T-cell (primary cell): ENCODE measurements at regions not wholly inside any gene's neighbourhood (a gene's known extent, or its start where the extent isn't known, plus 50 kb on each side); places are given as distances from the start of the nearest gene placed in this dataset.

Experiments used
- ATAC-seq, 4 experiments: fragments of 200-7000 bp in 3 of 4; fragments of 150-1000 bp in 1 of 4; cut with Tn5 transposase; replicated peaks in 1 of 4; 1 replicate in 3 of 4; 2 replicates in 1 of 4; pipeline ENCODE4 v1.10.0; 2021; ENCODE audit warnings: moderate library complexity in 3 of 4, mild to moderate bottlenecking in 2 of 4, moderate number of reproducible peaks in 1 of 4
- CTCF ChIA-PET, 2 donors: fragments of 300-600 bp; sonication (Branson Sonifier 250); formaldehyde crosslinking; loops; one replicate each; lab custom pipeline; 2022; ENCODE audit warnings: antibody characterized with exemption in 2 of 2; lab: Charles Lee
- POLR2A ChIA-PET, 2 donors: fragments of 300-600 bp; sonication (Branson Sonifier 250); formaldehyde crosslinking; loops; one replicate each; lab custom pipeline; 2022; ENCODE audit warnings: antibody characterized with exemption in 2 of 2; lab: Charles Lee
- DNase-seq, 35 experiments: peaks; one replicate each; pipeline versions ENCODE4 v3.0.0 to v3.0.0-alpha.2; 2013 to 2023
- H3K27ac ChIP-seq: one replicate; pipeline ENCODE4 v1.5.1; 2013; ENCODE audit warnings: low read length
- H3K27me3 ChIP-seq, 2 experiments: replicated peaks in 1 of 2; 1 replicate in 1 of 2; 2 replicates in 1 of 2; pipeline versions ENCODE4 v1.6.1 to v1.7.0; 2013; ENCODE audit warnings: low read length in 1 of 2, mixed read lengths in 1 of 2; ENCODE audit not compliant: control insufficient read depth in 2 of 2, insufficient read depth in 2 of 2; ENCODE audit errors: extremely low read depth in 1 of 2
- H3K36me3 ChIP-seq, 2 donors: 1 replicate in 1 of 2; 2 replicates in 1 of 2; pipeline versions ENCODE4 v1.6.1 to v1.7.0; 2013; ENCODE audit warnings: low read length in 1 of 2; ENCODE audit not compliant: control insufficient read depth in 2 of 2, insufficient read depth in 1 of 2; ENCODE audit errors: extremely low read depth in 1 of 2
- H3K4me1 ChIP-seq, 2 experiments: 1 replicate in 1 of 2; 2 replicates in 1 of 2; pipeline versions ENCODE4 v1.6.1 to v1.7.0; 2013; ENCODE audit warnings: low read length in 2 of 2, mixed read lengths in 1 of 2; ENCODE audit not compliant: insufficient read depth in 2 of 2, control insufficient read depth in 1 of 2; ENCODE audit errors: extremely low read depth in 1 of 2
- H3K4me3 ChIP-seq, 2 donors: 1 replicate in 1 of 2; 2 replicates in 1 of 2; pipeline versions ENCODE4 v1.5.1 to v1.7.0; 2013; ENCODE audit warnings: mild to moderate bottlenecking in 2 of 2, low read length in 1 of 2, moderate library complexity in 1 of 2; ENCODE audit not compliant: control insufficient read depth in 1 of 2; ENCODE audit errors: extremely low read depth in 1 of 2
- H3K9me3 ChIP-seq: 2 replicates; pipeline ENCODE4 v1.7.0; 2013
- H3K27ac Mint-ChIP-seq, 2 donors: one replicate each; pipeline ENCODE4 v1.8.0; 2020 to 2021; ENCODE audit warnings: mild to moderate bottlenecking in 2 of 2, mixed read lengths in 2 of 2
- H3K27me3 Mint-ChIP-seq, 2 donors: one replicate each; pipeline ENCODE4 v1.8.0; 2021 to 2022; ENCODE audit warnings: mixed read lengths in 2 of 2
- H3K36me3 Mint-ChIP-seq: one replicate; pipeline ENCODE4 v1.8.0; 2021; ENCODE audit warnings: mixed read lengths
- H3K4me1 Mint-ChIP-seq, 3 donors: one replicate each; pipeline ENCODE4 v1.8.0; 2020 to 2022; ENCODE audit warnings: mixed read lengths in 3 of 3, mild to moderate bottlenecking in 1 of 3
- H3K4me3 Mint-ChIP-seq, 3 donors: one replicate each; pipeline ENCODE4 v1.8.0; 2020 to 2022; ENCODE audit warnings: mild to moderate bottlenecking in 3 of 3, mixed read lengths in 3 of 3, moderate library complexity in 3 of 3
- H3K9me3 Mint-ChIP-seq, 3 donors: one replicate each; pipeline ENCODE4 v1.8.0; 2020 to 2022; ENCODE audit warnings: mixed read lengths in 3 of 3
- WGBS: methylation state at CpG from one replicate; pipeline ENCODE4 v1.1.5; 2013; ENCODE audit warnings: missing lambda C conversion rate; ENCODE audit not compliant: insufficient coverage; 5-methylcytosine and 5-hydroxymethylcytosine counted together

- H3K4me1 Mint-ChIP-seq: no peaks in the 10 kb centered on the region
- H3K27me3 ChIP-seq: no peaks in the 10 kb centered on the region
- no CpG with 5 or more reads among the region's 2 CpGs for WGBS
- H3K36me3 Mint-ChIP-seq: no peaks in the 10 kb centered on the region
- H3K4me3 Mint-ChIP-seq: no peak overlapping the region
- H3K27ac Mint-ChIP-seq: no peak overlapping the region
- ChIA-PET POLR2A (no interaction called here), CTCF (no interaction called here)
- H3K27ac ChIP-seq: no peak overlapping the region
- no peaks in the 10 kb centered on the region for H3K36me3 ChIP-seq
- no peaks in the 10 kb centered on the region for H3K4me1 ChIP-seq
- no peaks in the 10 kb centered on the region for H3K9me3 ChIP-seq
- ATAC-seq: no peak
- no peak for DNase-seq
- H3K4me3 ChIP-seq: no peak overlapping the region
- no peaks in the 10 kb centered on the region for H3K9me3 Mint-ChIP-seq
- H3K27me3 Mint-ChIP-seq: no peaks in the 10 kb centered on the region
Observed at GRCh38 chr3:189464799-189465198, 166.4 kb upstream of the TP63 start.

- ChIA-PET POLR2A (no interaction called here), CTCF (no interaction called here)
- DNase-seq: no peak
- Histone ChIP-seq H3K4me3 (no peak overlapping the region), H3K36me3 (no peaks in the 10 kb centered on the region), H3K27me3 (no peaks in the 10 kb centered on the region), H3K4me1 (no peaks in the 10 kb centered on the region), H3K9me3 (no peaks in the 10 kb centered on the region), H3K27ac (no peak overlapping the region)
- ATAC-seq: no peak
- 100% methylated on average over 1 of the region's 2 CpGs for WGBS
- H3K36me3 Mint-ChIP-seq: no peaks in the 10 kb centered on the region
- no peak overlapping the region for H3K27ac Mint-ChIP-seq
- no peaks in the 10 kb centered on the region for H3K9me3 Mint-ChIP-seq
- H3K4me1 Mint-ChIP-seq: no peaks in the 10 kb centered on the region
- H3K27me3 Mint-ChIP-seq: no peaks in the 10 kb centered on the region
- no peak overlapping the region for H3K4me3 Mint-ChIP-seq
Observed at GRCh38 chr3:189466004-189466403, 165.2 kb upstream of the TP63 start.

DNA sequence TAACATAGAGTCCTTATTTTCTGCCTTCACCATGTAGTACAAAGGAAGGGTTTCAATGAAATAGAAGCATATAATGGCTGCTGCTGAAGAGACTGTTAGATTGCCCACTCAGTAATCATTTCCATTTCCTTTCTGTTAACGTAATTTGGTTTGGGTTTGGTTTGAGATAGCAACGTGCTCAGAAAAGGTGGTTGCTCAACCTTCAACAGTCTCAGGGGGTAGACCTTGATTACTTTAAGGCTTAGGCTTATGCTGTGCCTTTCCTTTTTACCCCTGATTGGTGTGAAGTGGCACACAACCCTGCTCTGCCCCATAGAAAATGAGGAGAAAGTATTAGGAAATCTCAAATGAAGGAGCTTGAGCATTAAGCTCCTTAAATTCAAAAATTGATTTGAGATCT is 163.7 kb upstream of the TP63 start:
- Mint-ChIP-seq H3K4me3 (no peak overlapping the region), H3K27ac (no peak overlapping the region), H3K27me3 (no peaks in the 10 kb centered on the region), H3K36me3 (no peaks in the 10 kb centered on the region), H3K9me3 (no peaks in the 10 kb centered on the region), H3K4me1 (no peaks in the 10 kb centered on the region)
- Histone ChIP-seq H3K4me1 (no peaks in the 10 kb centered on the region), H3K27me3 (no peaks in the 10 kb centered on the region), H3K36me3 (no peaks in the 10 kb centered on the region), H3K9me3 (no peaks in the 10 kb centered on the region), H3K27ac (no peak overlapping the region), H3K4me3 (no peak overlapping the region)
- CTCF ChIA-PET: no interaction called here
- WGBS: no CpG with 5 or more reads among the region's 2 CpGs
- ATAC-seq (no peak), DNase-seq (no peak)
- POLR2A ChIA-PET: no interaction called here

DNA sequence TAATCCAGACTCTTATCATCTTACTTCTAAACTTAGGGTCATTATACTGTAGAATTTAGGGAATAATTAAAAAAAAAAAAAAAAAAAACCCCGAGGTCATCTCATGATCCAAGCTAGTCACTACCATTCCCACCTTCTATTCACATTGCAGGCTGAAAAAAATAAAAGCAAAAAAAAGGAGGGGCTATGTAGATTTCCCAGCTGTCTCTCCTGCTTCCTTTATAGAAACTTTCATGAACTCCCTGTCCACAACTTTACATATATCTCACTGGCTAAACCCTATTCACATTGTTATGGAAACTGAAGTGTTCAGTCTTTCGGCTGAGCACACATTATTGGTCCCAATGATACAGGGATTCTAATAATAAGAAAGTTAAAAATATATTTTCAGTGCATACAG is 156.2 kb upstream of the TP63 start:
- POLR2A ChIA-PET: no interaction called here
- Histone ChIP-seq H3K9me3 (no peaks in the 10 kb centered on the region), H3K27ac (no peak overlapping the region), H3K36me3 (no peaks in the 10 kb centered on the region), H3K27me3 (no peaks in the 10 kb centered on the region), H3K4me3 (no peak overlapping the region), H3K4me1 (no peaks in the 10 kb centered on the region)
- H3K27ac Mint-ChIP-seq: no peak overlapping the region
- H3K27me3 Mint-ChIP-seq: no peaks in the 10 kb centered on the region
- H3K4me1 Mint-ChIP-seq: no peaks in the 10 kb centered on the region
- CTCF ChIA-PET: interaction anchor here in 1 of 2 donors (0.6 kb wide), 1 partner anchor 1771 kb away, joined by 3 read pairs; no protein-coding TSS in a partner anchor
- no peaks in the 10 kb centered on the region for H3K36me3 Mint-ChIP-seq
- no CpG with 5 or more reads among the region's 2 CpGs for WGBS
- H3K4me3 Mint-ChIP-seq: no peak overlapping the region
- H3K9me3 Mint-ChIP-seq: no peaks in the 10 kb centered on the region
- no peak for DNase-seq
- no peak for ATAC-seq

GRCh38 chr3:189477614-189478013 is 153.6 kb upstream of the TP63 start:
- Histone ChIP-seq H3K27ac (no peak overlapping the region), H3K4me1 (no peaks in the 10 kb centered on the region), H3K4me3 (no peak overlapping the region), H3K9me3 (peaks cover 4% of the 10 kb centered on the region), H3K36me3 (no peaks in the 10 kb centered on the region), H3K27me3 (no peaks in the 10 kb centered on the region)
- no peaks in the 10 kb centered on the region for H3K36me3 Mint-ChIP-seq
- H3K27me3 Mint-ChIP-seq: no peaks in the 10 kb centered on the region
- ChIA-PET POLR2A (no interaction called here), CTCF (no interaction called here)
- ATAC-seq (no peak), DNase-seq (no peak)
- no peak overlapping the region for H3K4me3 Mint-ChIP-seq
- H3K9me3 Mint-ChIP-seq: peaks cover 0 to 11% (median 0%) of the 10 kb centered on the region in 3 donors
- H3K27ac Mint-ChIP-seq: no peak overlapping the region
- no peaks in the 10 kb centered on the region for H3K4me1 Mint-ChIP-seq
- WGBS: 80% methylated on average over 1 of the region's 5 CpGs

GRCh38 chr3:189486556-189486955 is 144.6 kb upstream of the TP63 start:
- Mint-ChIP-seq H3K4me1 (no peaks in the 10 kb centered on the region), H3K27ac (no peak overlapping the region), H3K27me3 (no peaks in the 10 kb centered on the region), H3K9me3 (peaks cover 0 to 7% (median 3%) of the 10 kb centered on the region in 3 donors), H3K4me3 (no peak overlapping the region), H3K36me3 (no peaks in the 10 kb centered on the region)
- CTCF ChIA-PET: no interaction called here
- Histone ChIP-seq H3K9me3 (peaks cover 4% of the 10 kb centered on the region), H3K4me1 (no peaks in the 10 kb centered on the region), H3K36me3 (no peaks in the 10 kb centered on the region), H3K27ac (no peak overlapping the region), H3K27me3 (no peaks in the 10 kb centered on the region), H3K4me3 (no peak overlapping the region)
- ATAC-seq: no peak
- no CpG with 5 or more reads among the region's 2 CpGs for WGBS
- no peak for DNase-seq
- POLR2A ChIA-PET: no interaction called here

DNA sequence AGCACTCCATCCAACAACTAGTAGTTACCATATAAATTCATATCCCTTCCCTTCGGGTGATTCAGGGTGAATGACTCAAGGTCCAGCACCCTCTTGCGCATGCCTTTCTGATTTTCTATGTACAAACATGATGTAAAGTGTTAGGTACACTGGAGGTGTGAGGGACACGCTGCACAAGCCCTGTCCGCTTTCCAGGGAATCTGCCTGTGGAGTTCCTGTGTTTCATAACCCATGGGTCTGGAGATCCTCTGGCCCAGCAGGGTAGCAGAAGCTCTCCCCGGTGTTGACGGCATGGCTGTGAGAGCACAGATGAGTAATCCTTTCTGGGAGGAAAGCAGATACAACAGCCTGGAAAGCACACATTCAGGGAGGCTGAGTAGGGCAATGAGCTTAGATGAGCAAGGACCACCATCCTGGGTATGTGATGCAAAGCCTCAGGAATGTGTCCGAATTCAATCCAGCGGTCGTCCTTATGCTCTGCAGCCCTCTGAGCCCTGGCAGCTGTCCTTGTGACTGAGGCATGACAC is 142.9 kb upstream of the TP63 start:
- no peak for ATAC-seq
- Mint-ChIP-seq H3K36me3 (no peaks in the 10 kb centered on the region), H3K9me3 (peaks cover 0 to 8% (median 0%) of the 10 kb centered on the region in 3 donors), H3K27ac (no peak overlapping the region), H3K27me3 (no peaks in the 10 kb centered on the region), H3K4me1 (no peaks in the 10 kb centered on the region), H3K4me3 (no peak overlapping the region)
- no peak overlapping the region for H3K4me3 ChIP-seq
- no peak for DNase-seq
- POLR2A ChIA-PET: no interaction called here
- CTCF ChIA-PET: no interaction called here
- WGBS: 84% methylated on average over 7 of the region's 9 CpGs
- H3K27me3 ChIP-seq: no peaks in the 10 kb centered on the region
- H3K27ac ChIP-seq: no peak overlapping the region
- no peaks in the 10 kb centered on the region for H3K9me3 ChIP-seq
- no peaks in the 10 kb centered on the region for H3K4me1 ChIP-seq
- H3K36me3 ChIP-seq: no peaks in the 10 kb centered on the region
